ENCODE measurements at regions not wholly inside any gene's neighbourhood (a gene's known extent, or its start where the extent isn't known, plus 50 kb on each side); places are given as distances from the start of the nearest gene placed in this dataset.

- no peak for DNase-seq
Measured at GRCh38 chr1:78799926-78800325, 150.3 kb downstream of the IFI44 start.

GRCh38 chr1:78814176-78814575, 164.5 kb downstream of the IFI44 start:
- DNase-seq, result no peak

GRCh38 chr1:78825561-78825960, 175.9 kb downstream of the IFI44 start:
- DNase-seq, result no peak

- no peak for DNase-seq
Measured at GRCh38 chr1:78829644-78830043, 176.9 kb downstream of the ADGRL4 start.

- no peak for DNase-seq
Measured at GRCh38 chr1:78830321-78830720, 176.2 kb downstream of the ADGRL4 start.

GRCh38 chr1:78831731-78832360, 174.7 kb downstream of the ADGRL4 start:
- DNase-seq, result no peak

- DNase-seq, result no peak
Measured at GRCh38 chr1:78833491-78833890, 173.0 kb downstream of the ADGRL4 start.

GRCh38 chr1:78834201-78834741, 172.3 kb downstream of the ADGRL4 start:
- no peak for DNase-seq

GRCh38 chr1:78836726-78837125, 169.8 kb downstream of the ADGRL4 start:
- DNase-seq, result no peak

- DNase-seq, result peak; percentile 77
Measured at GRCh38 chr1:78839704-78840277, 166.7 kb downstream of the ADGRL4 start.

All from NCI-H82 (cell line).